ENCODE measurements at regions not wholly inside any gene's neighbourhood (a gene's known extent, or its start where the extent isn't known, plus 50 kb on each side); places are given as distances from the start of the nearest gene placed in this dataset.

GRCh38 chr3:168250415-168250861 lies 154.7 kb upstream of the GOLIM4 start:
- DNase-seq (ENCODE audit: low read depth, low spot score): no peak

DNA sequence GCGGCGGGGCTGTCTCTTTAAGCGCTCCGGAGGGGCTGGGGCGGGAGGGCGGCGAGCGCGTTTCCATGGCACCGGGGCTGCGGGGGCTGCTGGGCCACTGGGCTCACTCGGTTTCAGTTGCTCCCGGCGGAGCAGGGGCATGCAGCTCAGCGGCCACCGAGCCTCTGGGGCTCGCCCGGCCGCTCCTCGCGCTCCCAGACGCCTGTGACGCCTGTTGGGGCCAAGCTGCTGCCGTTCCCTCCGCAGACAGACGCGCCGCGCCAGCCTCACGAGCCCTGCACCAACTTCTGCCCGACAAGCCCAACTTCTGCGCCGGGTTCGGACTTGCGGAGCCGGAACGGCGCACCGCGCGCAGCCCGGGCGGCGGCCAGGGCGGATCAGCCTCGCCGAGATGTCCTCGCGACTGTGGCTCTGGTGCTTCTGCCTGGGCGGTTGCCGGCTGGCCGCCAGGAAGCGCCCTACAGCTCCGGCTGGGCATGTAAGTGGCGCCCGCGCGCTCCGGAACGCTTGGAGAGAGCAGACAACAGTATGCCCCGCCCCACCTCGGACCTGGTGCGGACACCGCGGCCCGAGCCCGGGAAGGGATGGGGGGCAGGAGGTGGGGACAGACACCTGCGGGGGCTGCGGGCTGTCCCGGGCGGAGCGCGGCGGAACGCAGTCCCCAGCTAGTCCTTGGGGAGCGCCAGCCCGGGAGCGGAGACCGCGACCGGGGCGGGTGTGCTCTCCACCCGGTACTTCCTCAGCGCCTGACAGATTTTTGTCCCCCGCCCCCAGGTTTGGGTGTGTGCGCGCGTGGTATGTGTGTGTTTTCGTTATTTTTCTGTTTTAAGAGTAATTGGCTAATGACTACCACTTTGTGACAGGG lies 154.1 kb upstream of the GOLIM4 start:
- DNase-seq (ENCODE audit: low read depth, low spot score): no peak

GRCh38 chr3:168249205-168249549 lies 153.5 kb upstream of the GOLIM4 start:
- DNase-seq (ENCODE audit: low read depth, low spot score): no peak

DNA sequence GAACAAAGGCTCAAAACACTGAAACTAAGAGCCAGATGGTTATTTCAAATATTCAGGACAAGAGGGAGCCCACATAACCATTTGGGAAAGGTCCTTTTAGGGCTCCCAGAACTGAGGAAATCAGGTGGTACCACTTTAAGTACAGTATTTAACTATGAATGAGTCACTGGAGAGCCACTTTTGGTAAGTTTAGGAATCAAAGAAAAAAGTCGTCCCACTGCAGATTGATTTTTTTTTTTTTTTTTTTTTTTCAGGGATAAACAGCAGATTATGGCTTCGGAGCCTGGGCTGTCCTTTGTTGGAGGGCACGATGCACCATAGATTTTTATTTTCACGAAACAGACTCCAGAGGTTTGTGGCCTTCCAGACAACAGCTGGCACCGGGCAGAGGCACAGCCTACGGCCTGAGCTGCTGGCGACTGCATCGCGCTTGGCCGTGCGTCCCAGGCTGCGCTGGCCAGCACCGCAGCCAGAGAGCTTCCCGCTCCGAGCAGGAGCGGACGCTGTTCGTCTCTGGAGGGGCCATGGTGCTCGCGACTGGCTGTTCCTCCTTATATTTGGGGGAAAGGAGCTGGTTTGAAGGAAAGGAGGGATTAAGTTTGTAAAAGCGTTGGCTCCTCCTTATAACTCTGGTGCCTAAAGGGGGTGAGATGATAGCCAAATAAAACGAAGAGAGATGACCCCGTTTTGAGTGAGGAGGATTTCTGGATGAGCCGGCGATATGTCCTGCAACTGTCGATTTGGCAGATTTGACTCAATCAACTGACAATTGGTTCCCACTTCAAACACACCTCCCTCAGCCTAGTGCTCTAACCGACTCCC lies 152.9 kb upstream of the GOLIM4 start:
- DNase-seq (ENCODE audit: low read depth, low spot score): no peak

- no peak for DNase-seq (ENCODE audit: low read depth, low spot score)
Observed at GRCh38 chr3:168241156-168241555, 145.4 kb upstream of the GOLIM4 start.

- no peak for DNase-seq (ENCODE audit: low read depth, low spot score)
Observed at GRCh38 chr3:168239287-168239686, 143.6 kb upstream of the GOLIM4 start.

DNA sequence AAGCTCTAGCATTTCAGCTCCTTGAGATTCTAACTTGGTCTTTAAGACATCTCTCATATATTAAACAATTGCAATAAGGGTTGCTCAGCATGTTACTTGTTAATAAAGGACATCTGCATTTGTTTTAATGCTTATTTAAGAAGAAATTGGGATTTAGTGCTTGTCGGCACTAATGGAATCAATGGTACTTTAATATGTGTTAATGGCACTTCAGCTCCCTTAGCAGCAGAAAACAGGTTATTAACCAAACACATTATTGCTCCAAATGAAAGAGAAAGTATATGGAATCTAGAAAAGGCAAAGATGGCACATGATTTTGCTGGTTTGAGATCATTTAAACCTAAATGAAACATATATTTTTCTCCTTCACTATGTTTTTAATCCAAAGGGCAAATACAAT lies 137.3 kb upstream of the GOLIM4 start:
- DNase-seq (ENCODE audit: low read depth, low spot score): no peak

DNA sequence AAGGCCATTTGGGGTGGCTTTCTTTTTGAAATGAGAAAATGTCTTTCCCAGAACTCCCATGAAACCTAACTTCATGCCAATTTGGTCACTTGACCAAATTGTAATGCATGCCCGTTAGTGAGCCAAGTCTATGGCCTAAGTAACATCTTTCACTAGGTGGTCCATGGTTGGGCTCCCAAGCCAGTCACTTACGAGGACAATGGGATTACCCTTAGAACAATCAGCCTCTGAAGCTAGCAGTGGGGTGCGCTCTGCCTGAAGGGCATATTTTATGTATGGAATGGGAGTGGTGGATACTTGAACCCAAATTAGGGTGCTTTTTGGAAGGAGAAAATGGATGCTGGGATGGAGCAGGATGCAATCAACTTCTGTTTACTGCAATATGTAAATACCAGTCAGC lies 127.4 kb upstream of the GOLIM4 start:
- DNase-seq (ENCODE audit: low read depth, low spot score): no peak

DNA sequence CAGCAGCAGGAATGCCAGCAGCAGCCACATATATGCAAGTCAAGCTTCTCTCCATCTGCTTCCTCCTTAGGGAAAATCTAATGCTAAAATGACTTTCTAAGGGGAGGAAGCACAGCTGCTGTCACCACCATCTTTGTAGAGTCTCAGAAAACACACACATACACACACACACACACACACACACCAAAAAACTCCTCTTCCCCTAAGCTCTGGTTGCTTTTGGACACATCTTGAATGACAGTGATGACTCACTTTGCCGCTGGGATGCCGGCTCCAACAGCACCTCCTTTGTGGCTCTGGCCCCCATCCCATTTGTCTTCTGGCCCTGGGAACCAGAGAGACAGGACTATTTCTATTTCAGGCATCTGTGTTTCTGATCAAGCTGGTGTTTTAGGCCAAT lies 124.8 kb upstream of the GOLIM4 start:
- DNase-seq (ENCODE audit: low read depth, low spot score): no peak

DNA sequence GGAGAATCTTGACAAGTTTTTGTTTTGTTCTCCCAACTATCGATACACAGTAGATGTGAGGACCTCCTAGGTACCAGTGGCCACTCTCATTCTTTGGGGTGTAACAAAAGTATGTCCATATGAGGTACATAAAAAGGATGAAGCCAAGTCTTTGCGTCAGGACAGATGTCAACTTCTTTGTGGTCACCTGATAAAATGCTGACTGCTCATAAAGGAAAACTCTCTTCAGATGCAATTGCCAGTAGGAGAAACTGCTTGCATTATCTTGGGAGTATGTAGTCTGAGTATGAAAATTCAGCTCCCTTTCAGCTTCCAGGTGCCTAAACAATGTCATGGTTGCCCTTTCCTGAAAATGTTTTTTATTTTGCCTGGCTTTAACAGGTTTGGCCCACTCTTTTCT lies 123.8 kb upstream of the GOLIM4 start:
- no peak for DNase-seq (ENCODE audit: low read depth, low spot score)

DNA sequence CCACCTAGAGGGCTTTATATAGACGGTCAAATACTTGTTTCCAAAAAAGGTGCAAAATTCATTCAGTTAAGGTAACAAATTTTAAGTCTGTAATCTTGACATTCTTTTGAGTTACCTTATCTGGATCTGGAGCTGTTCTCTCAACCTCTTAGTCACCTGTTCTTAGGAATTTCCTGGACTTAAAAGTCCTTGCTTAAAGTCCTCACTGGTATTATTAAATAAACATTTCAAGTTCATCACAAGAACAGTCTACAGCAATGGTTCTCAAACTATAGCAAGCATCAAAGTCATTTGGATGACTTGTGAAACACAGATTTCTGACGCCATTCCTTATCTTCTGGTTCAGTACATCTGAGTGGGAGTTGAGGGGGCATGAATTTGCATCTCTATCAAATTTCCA lies 122.9 kb upstream of the GOLIM4 start:
- DNase-seq (ENCODE audit: low read depth, low spot score): no peak

- DNase-seq (ENCODE audit: low read depth, low spot score): no peak
Observed at GRCh38 chr3:168216851-168217250, 121.1 kb upstream of the GOLIM4 start.

- no peak for DNase-seq (ENCODE audit: low read depth, low spot score)
Observed at GRCh38 chr3:168213920-168214319, 118.2 kb upstream of the GOLIM4 start.

- no peak for DNase-seq (ENCODE audit: low read depth, low spot score)
Observed at GRCh38 chr3:168212664-168213285, 117.1 kb upstream of the GOLIM4 start.

- DNase-seq (ENCODE audit: low read depth, low spot score): no peak
Observed at GRCh38 chr3:168205451-168205850, 109.7 kb upstream of the GOLIM4 start.

- DNase-seq (ENCODE audit: low read depth, low spot score): no peak
Observed at GRCh38 chr3:168197162-168197561, 101.4 kb upstream of the GOLIM4 start.

- DNase-seq (ENCODE audit: low read depth, low spot score): no peak
Observed at GRCh38 chr3:168191856-168192255, 96.1 kb upstream of the GOLIM4 start.

GRCh38 chr3:168187233-168187632 lies 91.5 kb upstream of the GOLIM4 start:
- DNase-seq (ENCODE audit: low read depth, low spot score): no peak

GRCh38 chr3:168186293-168186983 lies 90.7 kb upstream of the GOLIM4 start:
- DNase-seq (ENCODE audit: low read depth, low spot score): no peak

- DNase-seq (ENCODE audit: low read depth, low spot score): no peak
Observed at GRCh38 chr3:168183774-168184173, 88.0 kb upstream of the GOLIM4 start.

DNA sequence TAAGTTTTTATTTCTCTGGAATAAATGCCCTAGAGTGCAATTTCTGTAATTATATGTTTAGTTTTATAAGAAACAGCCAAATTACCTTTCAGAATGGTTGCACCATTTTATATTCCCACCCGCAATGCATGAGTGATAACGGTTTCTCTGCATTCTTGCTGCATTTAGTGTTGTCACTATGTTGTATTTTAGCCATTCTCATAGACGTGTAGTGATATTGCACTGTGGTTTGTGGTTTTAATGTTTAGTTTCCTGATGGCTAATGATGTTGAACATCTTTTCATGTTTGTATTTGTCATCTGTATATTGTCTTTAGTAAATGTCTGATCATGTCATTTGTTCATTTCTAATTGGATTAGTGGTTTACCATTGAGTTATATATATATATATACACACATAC lies 73.0 kb upstream of the GOLIM4 start:
- DNase-seq (ENCODE audit: low read depth, low spot score): no peak

Measured in pulmonary artery endothelial cell (primary cell).